Spleen (tissue), 11 donors: ENCODE measurements at regions not wholly inside any gene's neighbourhood (a gene's known extent, or its start where the extent isn't known, plus 50 kb on each side); places are given as distances from the start of the nearest gene placed in this dataset.
"Not testable (repeated sequence)": the region's sequence is repeated elsewhere in the genome, so short reads cannot be mapped to it uniquely, and the experiment has no call there.

ENCODE experiments used
- DNase-seq: peaks from one replicate; pipeline ENCODE4 v3.0.0-alpha.2; 2020
- H3K27ac ChIP-seq, 8 donors: fragments of 200-600 bp; sonication (generic) in 7 of 8; 1 replicate in 4 of 8; 2 replicates in 4 of 8; pipeline versions ENCODE4 v1.5.0 to v1.8.0; 2016 to 2021; ENCODE audit warnings: inconsistent platforms in 4 of 8, mild to moderate bottlenecking in 4 of 8, moderate library complexity in 1 of 8
- H3K27me3 ChIP-seq, 7 donors: fragments of 200-600 bp; sonication (generic) in 6 of 7; replicated peaks in 1 of 7; 1 replicate in 4 of 7; 2 replicates in 3 of 7; pipeline versions ENCODE4 v1.5.0 to v1.8.0; 2016 to 2021; ENCODE audit warnings: inconsistent platforms in 3 of 7, mild to moderate bottlenecking in 1 of 7
- H3K36me3 ChIP-seq, 6 donors: fragments of 200-600 bp; sonication (generic) in 5 of 6; 1 replicate in 4 of 6; 2 replicates in 2 of 6; pipeline versions ENCODE4 v1.5.0 to v1.8.0; 2016 to 2021; ENCODE audit warnings: inconsistent platforms in 2 of 6
- H3K4me1 ChIP-seq, 6 donors: fragments of 200-600 bp; sonication (generic) in 5 of 6; 1 replicate in 3 of 6; 2 replicates in 3 of 6; pipeline versions ENCODE4 v1.5.0 to v1.8.0; 2016 to 2021; ENCODE audit warnings: inconsistent platforms in 3 of 6
- H3K4me3 ChIP-seq, 8 donors: fragments of 200-600 bp; sonication (generic) in 7 of 8; 1 replicate in 4 of 8; 2 replicates in 4 of 8; pipeline versions ENCODE4 v1.5.0 to v1.8.0; 2016 to 2021; ENCODE audit warnings: inconsistent platforms in 4 of 8, mild to moderate bottlenecking in 4 of 8, moderate library complexity in 2 of 8
- H3K9me3 ChIP-seq, 8 donors: fragments of 200-600 bp; sonication (generic) in 7 of 8; 1 replicate in 4 of 8; 2 replicates in 4 of 8; pipeline versions ENCODE4 v1.5.0 to v1.8.0; 2016 to 2021; ENCODE audit warnings: inconsistent platforms in 4 of 8
- CTCF ChIP-seq, 11 experiments: fragments of 200-600 bp in 7 of 11; fragments of 450-650 bp in 4 of 11; sonication (generic) in 4 of 11; IDR thresholded peaks in 8 of 11; conservative IDR thresholded peaks in 3 of 11; 1 replicate in 7 of 11; 2 replicates in 4 of 11; pipeline versions ENCODE4 v1.4.0 to v1.8.0; 2016 to 2021; ENCODE audit warnings: antibody characterized with exemption in 11 of 11, inconsistent platforms in 4 of 11, mild to moderate bottlenecking in 1 of 11
- POLR2A ChIP-seq, 3 donors: fragments of 450-650 bp; IDR thresholded peaks; one replicate each; pipeline ENCODE4 v1.5.1; 2017; ENCODE audit warnings: antibody characterized with exemption in 3 of 3, mild to moderate bottlenecking in 1 of 3
- POLR2AphosphoS5 ChIP-seq, 3 donors: sonication (generic); formaldehyde crosslinking; IDR thresholded peaks; one replicate each; pipeline ENCODE4 v1.5.1; 2017; ENCODE audit warnings: antibody characterized with exemption in 3 of 3
- WGBS, 5 donors: extraction: QIAGEN DNeasy Blood & Tissue Kit in 3 of 5; methylation state at CpG; one replicate each; pipeline versions ENCODE4 v1.1.5 to v1.1.7; 2013 to 2018; 5-methylcytosine and 5-hydroxymethylcytosine counted together
- intact Hi-C: fragments of 100-400 bp; cut with DNase I; formaldehyde crosslinking; loops from one replicate; pipeline ENCODE4 v1.15.0; 2023; ENCODE audit warnings: low total_unique reads
- donor health status: healthy with polysubstance abuse.
- donor health status: DM: no; HTN: no; CAD: no; lungs with moderate emphysema.
- donor health status: DM: no; HTN: no; CAD: no.
- donor health status: Bipolar disorder and iron deficiency.
- donor health status: healthy.
- donor health status: DM: no; HTN: no; CAD: no.
- donor health status: DM: yes; HTN: yes; CAD: no.

- H3K9me3 ChIP-seq = peaks cover 0 to 10% (median 0%) of the 10 kb centered on the region in 8 donors
- no peaks in the 10 kb centered on the region for H3K27me3 ChIP-seq
- H3K4me1 ChIP-seq = no peaks in the 10 kb centered on the region
- intact Hi-C loops = no loop called here
- no peak overlapping the region for H3K27ac ChIP-seq
- H3K4me3 ChIP-seq = no peak overlapping the region
- DNase-seq = no peak
- 54 to 90% (median 86%) methylated on average over 2 of the region's 2 CpGs for WGBS, 5 donors
- no peak for TF ChIP-seq POLR2A (IDR thresholded peaks at IDR 0.05)
- TF ChIP-seq POLR2AphosphoS5 (IDR thresholded peaks at IDR 0.05) = no peak
- no peak for TF ChIP-seq CTCF (IDR thresholded peaks at IDR 0.05 in 8 of 11, conservative IDR thresholded peaks at IDR 0.05 in 3 of 11)
- no peaks in the 10 kb centered on the region for H3K36me3 ChIP-seq
Measured at GRCh38 chrX:40987413-40987812, 97.8 kb upstream of the USP9X start.

- DNase-seq = no peak
- H3K4me1 ChIP-seq = no peaks in the 10 kb centered on the region
- H3K27me3 ChIP-seq = no peaks in the 10 kb centered on the region
- no peaks in the 10 kb centered on the region for H3K36me3 ChIP-seq
- intact Hi-C loops = no loop called here
- WGBS, 5 donors = 69 to 90% (median 80%) methylated on average over 3 of the region's 3 CpGs
- TF ChIP-seq CTCF (IDR thresholded peaks at IDR 0.05 in 8 of 11, conservative IDR thresholded peaks at IDR 0.05 in 3 of 11) (no peak), POLR2AphosphoS5 (IDR thresholded peaks at IDR 0.05) (no peak), POLR2A (IDR thresholded peaks at IDR 0.05) (no peak)
- no peak overlapping the region for H3K4me3 ChIP-seq
- no peak overlapping the region for H3K27ac ChIP-seq
- H3K9me3 ChIP-seq = peaks cover 0 to 10% (median 0%) of the 10 kb centered on the region in 8 donors
Measured at GRCh38 chrX:40988100-40988499, 97.1 kb upstream of the USP9X start.

GRCh38 chrX:40993395-40993794, 91.8 kb upstream of the USP9X start:
- H3K27ac ChIP-seq, H3K27me3 ChIP-seq, DNase-seq, intact Hi-C loops, H3K36me3 ChIP-seq, H3K9me3 ChIP-seq, H3K4me1 ChIP-seq, H3K4me3 ChIP-seq: not testable (repeated sequence)
- 83 to 100% (median 94%) methylated on average over 2 of the region's 2 CpGs for WGBS, 5 donors

GRCh38 chrX:40996886-40997530, 88.2 kb upstream of the USP9X start:
- Histone ChIP-seq H3K27ac (peak overlapping the region in 2 of 8 donors; percentile 4 to 33), H3K9me3 (no peaks in the 10 kb centered on the region), H3K4me1 (peaks cover 0 to 4% (median 0%) of the 10 kb centered on the region in 6 donors), H3K27me3 (no peaks in the 10 kb centered on the region), H3K36me3 (no peaks in the 10 kb centered on the region), H3K4me3 (peak overlapping the region in 1 of 8 donors; percentile 30)
- TF ChIP-seq POLR2AphosphoS5 (IDR thresholded peaks at IDR 0.05) (peak in 1 of 3 donors; percentile 31), CTCF (IDR thresholded peaks at IDR 0.05 in 8 of 11, conservative IDR thresholded peaks at IDR 0.05 in 3 of 11) (no peak)
- intact Hi-C loops = no loop called here
- WGBS, 5 donors = 6 to 26% (median 21%) methylated on average over 3 of the region's 3 CpGs
- DNase-seq = no peak
